ENCODE measurements at regions not wholly inside any gene's neighbourhood (a gene's known extent, or its start where the extent isn't known, plus 50 kb on each side); places are given as distances from the start of the nearest gene placed in this dataset.

GRCh38 chr13:61670384-61671161 is 254.9 kb upstream of the PCDH20 start:
- DNase-seq (ENCODE audit: low read depth, low spot score): no peak
- ChIA-PET CTCF (no interaction called here), POLR2A (no interaction called here), SMC1A (ENCODE audit: uncharacterized antibody, unreplicated experiment) (interaction anchor here (0.5 kb wide), 1 partner anchor 1041 kb away, joined by 3 read pairs; no protein-coding TSS in a partner anchor), RAD21 (ENCODE audit: unreplicated experiment) (no interaction called here)
- Histone ChIP-seq H3K27ac (ENCODE audit: control insufficient read depth, insufficient read depth) (no peak overlapping the region), H3K36me3 (ENCODE audit: control insufficient read depth in 2 of 2, insufficient read depth in 2 of 2, low read length in 1 of 2) (no peaks in the 10 kb centered on the region), H3K9ac (ENCODE audit: control insufficient read depth, insufficient read depth, low read length) (no peak overlapping the region), H3K27me3 (replicated peaks in 1 of 2; ENCODE audit: control insufficient read depth in 2 of 2, insufficient read depth in 2 of 2, low read length in 1 of 2) (no peaks in the 10 kb centered on the region; a peak in 1 of 4 replicates), H3K4me2 (ENCODE audit: control insufficient read depth, insufficient read depth) (no peak overlapping the region), H3K9me3 (replicated peaks; ENCODE audit: control insufficient read depth, insufficient read depth, low read length) (no peaks in the 10 kb centered on the region), H3K4me1 (ENCODE audit: control insufficient read depth, insufficient read depth, low read length) (no peaks in the 10 kb centered on the region), H4K20me1 (ENCODE audit: control insufficient read depth, insufficient read depth) (no peaks in the 10 kb centered on the region), H3K4me3 (no peak overlapping the region), H2AFZ (ENCODE audit: control insufficient read depth, low read depth, low read length) (no peak overlapping the region), H3K79me2 (ENCODE audit: control insufficient read depth, insufficient read depth, low read length) (no peaks in the 10 kb centered on the region)
- in situ Hi-C loops (cut with MboI): no loop called here
- BruUV-seq (replicated peaks): no TSS peak
- FAIRE-seq: no peak
- ATAC-seq: no peak
- 54% methylated on average over 17 of the region's 19 CpGs for WGBS (ENCODE audit: insufficient coverage, insufficient replicate concordance, low lambda C conversion rate, missing lambda C conversion rate)
- intact Hi-C loops (cut with micrococcal nuclease; ENCODE audit: unreplicated experiment): no loop called here
- no peak for TF ChIP-seq NKRF (conservative IDR thresholded peaks at IDR 0.05)
- TF ChIP-seq SREBF2 (IDR thresholded peaks at IDR 0.05; ENCODE audit: low read length): no peak
- no peak for TF ChIP-seq BCL3 (IDR thresholded peaks at IDR 0.05; ENCODE audit: borderline replicate concordance, insufficient read depth, low read depth, low read length, poor library complexity, severe bottlenecking)
- no peak for TF ChIP-seq HDGF (IDR thresholded peaks at IDR 0.05)
